Chondrocyte (in vitro differentiated cells): ENCODE measurements at regions not wholly inside any gene's neighbourhood (a gene's known extent, or its start where the extent isn't known, plus 50 kb on each side); places are given as distances from the start of the nearest gene placed in this dataset.

ENCODE experiments used
- DNase-seq: peaks from one replicate; pipeline ENCODE4 v3.0.0; 2021; ENCODE audit warnings: mixed read lengths, low spot score
- H3K27ac Mint-ChIP-seq: one replicate; pipeline ENCODE4 v1.8.0; 2021; ENCODE audit warnings: mild to moderate bottlenecking, moderate library complexity, mixed read lengths; ENCODE audit not compliant: unreplicated experiment
- H3K27me3 Mint-ChIP-seq: 2 replicates; pipeline ENCODE4 v1.8.0; 2021; ENCODE audit warnings: low read depth, mixed read lengths
- H3K36me3 Mint-ChIP-seq: 2 replicates; pipeline ENCODE4 v1.8.0; 2021; ENCODE audit warnings: low read depth, mixed read lengths
- H3K4me1 Mint-ChIP-seq: 2 replicates; pipeline ENCODE4 v1.8.0; 2021; ENCODE audit warnings: low read depth, mild to moderate bottlenecking, mixed read lengths
- H3K4me3 Mint-ChIP-seq: one replicate; pipeline ENCODE4 v1.8.0; 2021; ENCODE audit warnings: mild to moderate bottlenecking, moderate library complexity, mixed read lengths; ENCODE audit not compliant: unreplicated experiment
- H3K9me3 Mint-ChIP-seq: 2 replicates; pipeline ENCODE4 v1.8.0; 2021; ENCODE audit warnings: low read depth, mixed read lengths
- CTCF ChIP-seq: fragments of 200-600 bp; sonication (generic); IDR thresholded peaks from 2 replicates; pipeline ENCODE4 v1.5.0; 2021; ENCODE audit warnings: antibody characterized with exemption, mild to moderate bottlenecking, moderate library complexity

GRCh38 chr1:96291468-96291867 lies 430.1 kb upstream of the PTBP2 start:
- Mint-ChIP-seq H3K36me3 (peaks cover 8% of the 10 kb centered on the region), H3K4me3 (no peak overlapping the region), H3K9me3 (peaks cover 18% of the 10 kb centered on the region), H3K27me3 (peaks cover 22% of the 10 kb centered on the region), H3K27ac (no peak overlapping the region), H3K4me1 (no peaks in the 10 kb centered on the region)
- TF ChIP-seq CTCF = no peak
- DNase-seq = no peak

- Mint-ChIP-seq H3K4me3 (no peak overlapping the region), H3K36me3 (peaks cover 3% of the 10 kb centered on the region), H3K4me1 (no peaks in the 10 kb centered on the region), H3K9me3 (peaks cover 11% of the 10 kb centered on the region), H3K27me3 (peaks cover 21% of the 10 kb centered on the region), H3K27ac (no peak overlapping the region)
- no peak for TF ChIP-seq CTCF
- DNase-seq = no peak
Observed at GRCh38 chr1:96292141-96292540, 429.4 kb upstream of the PTBP2 start.

GRCh38 chr1:96296991-96297390 lies 424.6 kb upstream of the PTBP2 start:
- DNase-seq = no peak
- no peak for TF ChIP-seq CTCF
- H3K27ac Mint-ChIP-seq = no peak overlapping the region
- H3K36me3 Mint-ChIP-seq = no peaks in the 10 kb centered on the region
- H3K27me3 Mint-ChIP-seq = peaks cover 27% of the 10 kb centered on the region
- no peak overlapping the region for H3K4me3 Mint-ChIP-seq
- no peaks in the 10 kb centered on the region for H3K4me1 Mint-ChIP-seq
- H3K9me3 Mint-ChIP-seq = no peaks in the 10 kb centered on the region

- Mint-ChIP-seq H3K9me3 (no peaks in the 10 kb centered on the region), H3K27ac (no peak overlapping the region), H3K4me1 (no peaks in the 10 kb centered on the region)
Observed at GRCh38 chr1:96306809-96307560, 414.6 kb upstream of the PTBP2 start.

GRCh38 chr1:96308314-96308713 lies 413.3 kb upstream of the PTBP2 start:
- no peak overlapping the region for H3K27ac Mint-ChIP-seq
- peaks cover 6% of the 10 kb centered on the region for H3K4me1 Mint-ChIP-seq
- H3K27me3 Mint-ChIP-seq = peaks cover 11% of the 10 kb centered on the region
- no peak for TF ChIP-seq CTCF
- no peak overlapping the region for H3K4me3 Mint-ChIP-seq
- no peak for DNase-seq
- H3K36me3 Mint-ChIP-seq = no peaks in the 10 kb centered on the region
- no peaks in the 10 kb centered on the region for H3K9me3 Mint-ChIP-seq

More at GRCh38 chr1:96306809-96307560, 414.6 kb upstream of the PTBP2 start:
- H3K4me3 Mint-ChIP-seq = no peak overlapping the region
- no peak for DNase-seq
- no peak for TF ChIP-seq CTCF
- H3K27me3 Mint-ChIP-seq = peaks cover 20% of the 10 kb centered on the region
- H3K36me3 Mint-ChIP-seq = peaks cover 1% of the 10 kb centered on the region
